ENCODE measurements at regions not wholly inside any gene's neighbourhood (a gene's known extent, or its start where the extent isn't known, plus 50 kb on each side); places are given as distances from the start of the nearest gene placed in this dataset.

DNA sequence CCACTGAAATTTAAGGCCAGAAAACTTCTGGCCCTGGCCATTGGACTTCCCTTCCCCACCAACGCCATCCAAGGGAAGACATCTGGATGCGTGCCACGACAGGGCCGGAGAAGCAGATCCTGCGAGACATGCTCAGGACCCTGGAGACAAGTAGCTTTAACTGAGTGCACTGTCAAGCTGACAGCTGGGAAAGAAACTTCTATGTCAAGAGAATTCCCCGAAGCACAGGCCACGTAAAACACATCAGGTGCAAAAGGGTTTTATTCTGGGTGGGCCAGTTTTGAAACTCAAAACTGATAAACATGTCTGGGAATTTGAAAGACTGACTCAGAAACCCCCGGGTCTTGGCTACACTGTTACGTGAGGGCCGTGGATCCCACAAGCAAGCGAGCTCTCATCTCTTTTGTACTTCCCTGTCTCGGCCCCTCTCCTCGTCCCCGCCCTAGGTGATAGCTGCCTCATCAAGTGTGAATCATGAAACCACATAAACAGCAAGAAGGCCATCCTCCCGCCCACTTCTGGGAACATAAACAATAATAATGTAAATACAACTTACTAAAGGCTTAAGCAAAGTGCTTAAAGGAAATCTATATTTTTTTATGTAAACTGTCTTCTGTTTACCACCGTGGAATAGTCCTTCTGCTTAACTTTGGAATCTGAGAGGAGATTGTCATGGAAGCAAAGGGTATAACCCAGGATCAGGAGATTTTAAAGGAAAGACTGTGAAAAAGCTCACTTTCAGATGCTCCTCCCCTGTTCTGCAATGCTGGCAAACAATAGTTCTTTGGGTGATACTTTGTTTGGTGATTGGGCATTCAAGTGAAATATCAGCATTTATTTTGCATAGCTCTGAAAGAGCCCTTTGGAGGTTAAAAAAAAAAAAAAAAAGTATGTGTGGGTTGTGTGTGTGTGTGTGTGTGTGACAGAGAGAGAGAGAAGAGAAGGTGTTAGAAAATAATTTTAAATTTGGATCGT is 406.0 kb upstream of the MAF start:
- Histone ChIP-seq H3K27me3 (replicated peaks; ENCODE audit: insufficient read depth) (no peaks in the 10 kb centered on the region), H3K4me1 (replicated peaks) (no peaks in the 10 kb centered on the region), H3K27ac (no peak overlapping the region), H3K4me3 (no peak overlapping the region), H3K36me3 (no peaks in the 10 kb centered on the region), H3K9me3 (no peaks in the 10 kb centered on the region)
- 66% methylated on average over 17 of the region's 17 CpGs for WGBS
- intact Hi-C loops (cut with DNase I): no loop called here
- TF ChIP-seq POLR2A (IDR thresholded peaks at IDR 0.05): no peak
- TF ChIP-seq POLR2AphosphoS5 (IDR thresholded peaks at IDR 0.05): no peak
- TF ChIP-seq, protein P1, sequence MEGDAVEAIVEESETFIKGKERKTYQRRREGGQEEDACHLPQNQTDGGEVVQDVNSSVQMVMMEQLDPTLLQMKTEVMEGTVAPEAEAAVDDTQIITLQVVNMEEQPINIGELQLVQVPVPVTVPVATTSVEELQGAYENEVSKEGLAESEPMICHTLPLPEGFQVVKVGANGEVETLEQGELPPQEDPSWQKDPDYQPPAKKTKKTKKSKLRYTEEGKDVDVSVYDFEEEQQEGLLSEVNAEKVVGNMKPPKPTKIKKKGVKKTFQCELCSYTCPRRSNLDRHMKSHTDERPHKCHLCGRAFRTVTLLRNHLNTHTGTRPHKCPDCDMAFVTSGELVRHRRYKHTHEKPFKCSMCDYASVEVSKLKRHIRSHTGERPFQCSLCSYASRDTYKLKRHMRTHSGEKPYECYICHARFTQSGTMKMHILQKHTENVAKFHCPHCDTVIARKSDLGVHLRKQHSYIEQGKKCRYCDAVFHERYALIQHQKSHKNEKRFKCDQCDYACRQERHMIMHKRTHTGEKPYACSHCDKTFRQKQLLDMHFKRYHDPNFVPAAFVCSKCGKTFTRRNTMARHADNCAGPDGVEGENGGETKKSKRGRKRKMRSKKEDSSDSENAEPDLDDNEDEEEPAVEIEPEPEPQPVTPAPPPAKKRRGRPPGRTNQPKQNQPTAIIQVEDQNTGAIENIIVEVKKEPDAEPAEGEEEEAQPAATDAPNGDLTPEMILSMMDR (IDR thresholded peaks at IDR 0.05): no peak
- no peak for DNase-seq (ENCODE audit: low spot score)

DNA sequence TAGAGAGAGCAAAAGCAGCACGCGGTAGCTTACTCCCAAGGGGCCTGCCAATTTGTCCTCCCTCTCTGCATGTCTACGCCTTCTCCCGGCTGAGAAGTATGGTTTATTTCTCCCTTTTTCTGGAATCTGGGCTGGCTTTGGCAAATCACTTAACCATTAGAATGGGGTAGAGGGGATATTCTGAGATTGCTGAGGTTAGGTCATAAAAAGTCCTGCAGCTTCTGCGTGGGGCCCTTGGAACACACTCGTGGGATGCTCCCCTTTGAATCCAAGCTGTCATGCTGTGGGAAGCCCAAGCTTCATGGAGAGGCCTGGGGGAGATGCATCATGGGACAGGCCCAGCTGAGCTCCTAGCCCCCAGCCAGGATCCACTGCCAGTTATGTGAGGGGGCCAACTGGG is 403.6 kb upstream of the MAF start:
- intact Hi-C loops (cut with DNase I): no loop called here
- Histone ChIP-seq H3K9me3 (no peaks in the 10 kb centered on the region), H3K36me3 (no peaks in the 10 kb centered on the region), H3K27ac (no peak overlapping the region), H3K27me3 (replicated peaks; ENCODE audit: insufficient read depth) (no peaks in the 10 kb centered on the region), H3K4me1 (replicated peaks) (no peaks in the 10 kb centered on the region), H3K4me3 (no peak overlapping the region)
- WGBS: 93% methylated on average over 6 of the region's 6 CpGs
- TF ChIP-seq, protein P1 (IDR thresholded peaks at IDR 0.05): no peak
- no peak for TF ChIP-seq POLR2AphosphoS5 (IDR thresholded peaks at IDR 0.05)
- TF ChIP-seq POLR2A (IDR thresholded peaks at IDR 0.05): no peak
- DNase-seq (ENCODE audit: low spot score): no peak

DNA sequence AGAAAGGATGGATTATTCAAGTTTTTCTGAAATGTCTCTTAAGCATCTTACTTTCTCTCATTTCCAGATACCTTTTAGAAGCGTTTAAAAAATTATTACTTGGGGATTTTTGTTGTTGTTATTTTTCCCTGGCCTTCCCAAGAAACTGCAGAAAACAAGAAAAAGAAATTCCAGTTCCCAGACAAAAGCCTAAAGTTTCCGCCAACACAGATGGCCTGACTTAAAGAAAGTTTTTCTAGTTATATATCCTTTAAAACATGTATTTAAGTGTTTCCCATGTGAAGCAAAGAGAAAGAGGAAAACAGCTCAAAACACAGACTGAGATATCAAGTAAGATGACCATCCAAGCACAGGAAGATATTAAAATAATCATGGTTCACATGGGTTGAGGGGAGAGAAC is 401.7 kb upstream of the MAF start:
- intact Hi-C loops (cut with DNase I): no loop called here
- 95% methylated on average over 2 of the region's 2 CpGs for WGBS
- no peak for DNase-seq (ENCODE audit: low spot score)
- no peak overlapping the region for H3K27ac ChIP-seq
- no peaks in the 10 kb centered on the region for H3K4me1 ChIP-seq (replicated peaks)
- H3K4me3 ChIP-seq: no peak overlapping the region
- H3K27me3 ChIP-seq (replicated peaks; ENCODE audit: insufficient read depth): no peaks in the 10 kb centered on the region
- TF ChIP-seq POLR2AphosphoS5 (IDR thresholded peaks at IDR 0.05): no peak
- TF ChIP-seq, protein P1 (IDR thresholded peaks at IDR 0.05): no peak
- TF ChIP-seq POLR2A (IDR thresholded peaks at IDR 0.05): no peak
- no peaks in the 10 kb centered on the region for H3K36me3 ChIP-seq
- no peaks in the 10 kb centered on the region for H3K9me3 ChIP-seq

DNA sequence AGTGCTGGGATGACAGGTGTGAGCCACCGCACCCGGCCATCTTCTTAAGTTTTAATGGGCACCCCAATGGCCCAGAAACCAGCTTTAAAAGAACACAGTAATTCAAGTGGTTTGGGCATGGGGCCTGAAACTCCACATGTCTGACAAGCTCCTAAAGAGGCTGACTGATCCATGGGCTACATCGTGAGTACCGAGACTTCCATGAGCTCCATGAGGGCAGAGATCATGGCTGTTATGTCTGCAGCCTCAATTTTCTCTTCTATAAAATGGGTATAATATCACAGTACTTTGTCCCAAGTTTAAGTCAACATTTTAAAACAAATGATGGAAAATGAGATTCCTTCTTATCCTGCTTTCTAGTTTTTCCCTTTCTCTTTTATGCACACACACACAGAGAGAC is 397.6 kb upstream of the MAF start:
- TF ChIP-seq POLR2AphosphoS5 (IDR thresholded peaks at IDR 0.05): no peak
- TF ChIP-seq POLR2A (IDR thresholded peaks at IDR 0.05): no peak
- TF ChIP-seq, protein P1 (IDR thresholded peaks at IDR 0.05): no peak
- Histone ChIP-seq H3K27ac (no peak overlapping the region), H3K36me3 (no peaks in the 10 kb centered on the region), H3K9me3 (no peaks in the 10 kb centered on the region), H3K27me3 (replicated peaks; ENCODE audit: insufficient read depth) (no peaks in the 10 kb centered on the region), H3K4me3 (no peak overlapping the region), H3K4me1 (replicated peaks) (no peaks in the 10 kb centered on the region)
- no peak for DNase-seq (ENCODE audit: low spot score)
- WGBS: 100% methylated on average over 4 of the region's 4 CpGs
- intact Hi-C loops (cut with DNase I): no loop called here

DNA sequence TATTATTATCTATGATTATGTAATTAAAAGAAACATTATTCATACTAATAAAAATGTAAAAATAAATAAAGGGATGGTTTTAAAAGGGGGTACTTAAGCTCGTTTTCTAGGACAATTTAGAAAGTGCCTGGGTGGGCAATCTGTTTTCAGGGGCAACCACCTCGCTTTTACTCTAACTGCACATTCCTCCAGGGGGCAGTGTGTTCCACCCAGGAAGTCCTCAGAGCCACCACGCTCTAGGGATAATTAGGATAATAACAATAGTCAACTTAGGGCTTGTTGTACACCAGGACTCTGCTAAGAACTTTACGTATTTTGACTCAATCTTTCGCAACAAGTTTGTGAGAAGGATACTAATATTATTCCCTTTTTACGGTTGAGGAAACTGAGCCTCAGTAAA is 396.7 kb upstream of the MAF start:
- no peaks in the 10 kb centered on the region for H3K9me3 ChIP-seq
- H3K4me1 ChIP-seq (replicated peaks): no peaks in the 10 kb centered on the region
- TF ChIP-seq, protein P1 (IDR thresholded peaks at IDR 0.05): peak in 1 of 4 experiments; percentile 13
- no peak for TF ChIP-seq POLR2AphosphoS5 (IDR thresholded peaks at IDR 0.05)
- no peak for TF ChIP-seq POLR2A (IDR thresholded peaks at IDR 0.05)
- no peak for DNase-seq (ENCODE audit: low spot score)
- 77% methylated on average over 6 of the region's 6 CpGs for WGBS
- no peaks in the 10 kb centered on the region for H3K27me3 ChIP-seq (replicated peaks; ENCODE audit: insufficient read depth)
- H3K36me3 ChIP-seq: no peaks in the 10 kb centered on the region
- intact Hi-C loops (cut with DNase I): no loop called here
- no peak overlapping the region for H3K4me3 ChIP-seq
- H3K27ac ChIP-seq: no peak overlapping the region
